ENCODE measurements at regions not wholly inside any gene's neighbourhood (a gene's known extent, or its start where the extent isn't known, plus 50 kb on each side); places are given as distances from the start of the nearest gene placed in this dataset.

GRCh38 chr9:16951502-16951901 lies 81.0 kb upstream of the BNC2 start:
- TF ChIP-seq CTCF (IDR thresholded peaks at IDR 0.05; ENCODE audit: low read depth, low read length) (no peak), MYC (IDR thresholded peaks at IDR 0.05; ENCODE audit: low read depth, low read length) (no peak), MAX (IDR thresholded peaks at IDR 0.05; ENCODE audit: low read depth, low read length) (no peak), POLR2A (IDR thresholded peaks at IDR 0.05; ENCODE audit: extremely low read depth, insufficient read length) (no peak)
